HTR-8/SVneo (cell line): ENCODE measurements at regions not wholly inside any gene's neighbourhood (a gene's known extent, or its start where the extent isn't known, plus 50 kb on each side); places are given as distances from the start of the nearest gene placed in this dataset.
"Not testable (repeated sequence)": the region's sequence is repeated elsewhere in the genome, so short reads cannot be mapped to it uniquely, and the experiment has no call there.

Source experiments
- DNase-seq: peaks from one replicate; pipeline ENCODE4 v3.0.0; 2011; ENCODE audit warnings: low spot score, mixed read lengths; ENCODE audit not compliant: insufficient read length
- FAIRE-seq: peaks from 2 replicates; lab custom pipeline; 2011; peaks lifted over from hg19 to GRCh38; lab: Jason Lieb, UNC

DNA sequence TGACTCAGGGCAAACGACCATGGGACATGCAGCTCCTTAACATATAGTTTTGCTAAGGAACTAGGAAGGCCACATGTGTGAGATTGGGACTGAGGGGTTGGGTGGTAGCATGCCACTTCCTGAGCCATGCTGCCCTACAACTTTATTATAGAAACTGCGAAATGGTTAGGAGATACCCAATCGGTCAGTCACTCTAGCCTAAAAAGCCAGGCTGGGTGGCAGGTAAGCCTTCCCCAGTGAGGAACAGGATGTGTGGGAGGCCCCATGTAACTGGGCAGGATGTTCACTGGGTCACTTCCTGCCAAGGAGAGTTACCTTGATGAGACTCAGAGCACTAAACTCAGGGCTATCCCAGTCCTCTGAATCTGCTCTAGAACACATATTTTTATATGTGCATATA, 123.5 kb downstream of the MAP3K7 start:
- DNase-seq (no peak), FAIRE-seq (no peak)

- no peak for FAIRE-seq
- no peak for DNase-seq
Observed at GRCh38 chr6:90462102-90462501, 124.8 kb downstream of the MAP3K7 start.

- DNase-seq (no peak), FAIRE-seq (no peak)
Observed at GRCh38 chr6:90461383-90461782, 125.5 kb downstream of the MAP3K7 start.

- FAIRE-seq (no peak), DNase-seq (no peak)
Observed at GRCh38 chr6:90460051-90460450, 126.8 kb downstream of the MAP3K7 start.

- DNase-seq (no peak), FAIRE-seq (no peak)
Observed at GRCh38 chr6:90459225-90459758, 127.6 kb downstream of the MAP3K7 start.

DNA sequence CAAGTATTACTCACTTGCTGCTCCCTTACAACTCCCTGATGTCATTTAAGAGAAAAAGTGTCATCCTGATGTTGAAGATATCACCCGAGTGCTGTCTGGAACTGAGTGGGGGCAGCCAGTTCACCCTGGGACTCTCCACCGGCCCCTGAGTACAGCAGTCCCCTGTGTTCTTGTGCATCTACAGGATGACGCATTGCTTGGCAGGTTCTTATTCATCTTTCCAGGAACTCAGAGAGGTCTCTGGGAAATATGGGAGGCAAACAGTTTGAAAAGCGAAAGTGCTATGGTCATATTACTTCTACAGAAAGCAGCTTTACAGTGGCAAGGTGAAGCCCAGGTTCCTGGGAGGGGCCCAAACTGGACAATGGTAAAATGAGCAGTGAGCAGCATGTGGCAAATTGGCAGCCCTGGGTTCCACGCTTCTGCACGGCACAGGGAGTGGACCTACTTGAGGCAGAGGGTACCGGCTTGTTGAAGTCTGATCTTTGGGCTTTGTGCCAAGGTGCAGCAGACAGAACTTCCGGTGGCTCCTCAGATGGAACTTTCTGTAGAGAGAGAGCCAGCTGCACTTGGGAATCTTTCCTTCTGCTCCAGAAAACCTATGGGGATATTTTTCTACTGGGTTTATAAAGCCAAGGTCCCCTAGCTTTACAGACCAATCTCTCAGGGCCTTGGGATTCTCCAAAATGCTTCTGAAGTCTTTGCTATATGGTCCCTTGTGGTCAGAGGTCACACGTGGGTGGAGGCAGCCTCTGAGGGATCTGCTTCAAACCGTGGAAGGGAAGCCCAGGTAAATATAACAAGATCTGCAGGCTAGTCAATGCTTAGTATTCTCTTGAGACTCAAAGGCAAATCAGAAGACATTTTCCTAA, 128.3 kb downstream of the MAP3K7 start:
- FAIRE-seq (no peak), DNase-seq (no peak)

DNA sequence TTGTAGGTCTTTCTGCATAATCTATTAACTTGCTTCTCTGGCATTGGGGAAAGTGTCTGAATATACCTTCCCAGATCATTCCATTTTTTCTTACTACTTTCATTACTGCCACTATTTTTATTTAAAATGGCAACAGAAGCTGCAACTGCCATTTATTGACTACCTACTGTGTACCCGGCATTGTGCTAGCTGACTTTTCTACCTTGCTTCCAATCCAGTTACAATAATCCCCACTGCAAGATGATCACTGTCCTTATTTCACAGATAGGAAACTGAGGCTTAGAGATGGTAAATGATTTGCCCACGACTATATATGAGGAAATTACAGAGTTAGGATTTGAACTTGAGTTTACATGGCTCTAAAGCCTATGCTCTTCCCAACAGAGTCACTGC, 129.0 kb downstream of the MAP3K7 start:
- DNase-seq (no peak), FAIRE-seq (no peak)

DNA sequence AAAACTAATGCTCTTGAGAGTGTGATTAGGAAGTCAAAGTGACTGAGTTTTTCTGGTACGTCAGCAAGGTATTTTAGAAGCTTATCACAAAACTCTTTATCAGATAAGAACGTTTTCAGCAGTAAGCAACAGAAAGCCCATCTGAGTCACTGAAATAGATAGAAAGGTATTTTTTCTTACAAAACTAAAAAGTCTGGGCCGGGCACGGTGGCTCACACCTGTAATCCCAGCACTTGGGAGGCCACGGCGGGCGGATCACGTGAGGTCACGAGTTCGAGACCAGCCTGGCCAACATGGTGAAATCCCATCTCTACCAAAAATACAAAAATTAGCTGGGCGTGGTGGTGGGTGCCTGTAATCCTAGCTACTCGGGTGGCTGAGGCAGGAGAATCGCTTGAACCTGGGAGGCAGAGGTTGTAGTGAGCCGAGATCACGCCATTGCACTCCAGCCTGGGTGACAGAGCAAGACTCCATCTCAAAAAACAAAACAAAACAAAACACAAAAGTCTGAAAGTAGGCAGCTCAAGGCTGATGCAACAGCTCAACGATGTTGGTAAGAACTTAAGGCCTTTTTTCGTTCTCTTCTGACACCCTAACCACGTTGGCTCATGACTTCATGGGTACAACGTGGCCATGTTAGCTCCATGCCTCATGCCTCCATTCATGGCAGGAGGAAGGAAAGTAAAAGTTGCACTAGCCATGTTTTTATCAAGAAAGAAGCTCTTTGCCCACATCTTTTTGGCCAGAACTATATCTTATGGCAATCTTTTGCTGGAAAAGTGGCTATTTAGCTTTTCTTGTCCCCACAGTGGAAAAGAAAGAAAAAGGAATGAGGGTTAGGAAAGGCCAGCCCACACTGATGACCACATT, 129.6 kb downstream of the MAP3K7 start:
- DNase-seq, FAIRE-seq: not testable (repeated sequence)

- no peak for DNase-seq
- no peak for FAIRE-seq
Observed at GRCh38 chr6:90456001-90456400, 130.9 kb downstream of the MAP3K7 start.

- DNase-seq: no peak
- no peak for FAIRE-seq
Observed at GRCh38 chr6:90454836-90455427, 131.9 kb downstream of the MAP3K7 start.

GRCh38 chr6:90450268-90450953, 136.5 kb downstream of the MAP3K7 start:
- DNase-seq (no peak), FAIRE-seq (no peak)

- DNase-seq (no peak), FAIRE-seq (no peak)
Observed at GRCh38 chr6:90449311-90449710, 137.6 kb downstream of the MAP3K7 start.

- DNase-seq: no peak
- no peak for FAIRE-seq
Observed at GRCh38 chr6:90448836-90449235, 138.0 kb downstream of the MAP3K7 start.

DNA sequence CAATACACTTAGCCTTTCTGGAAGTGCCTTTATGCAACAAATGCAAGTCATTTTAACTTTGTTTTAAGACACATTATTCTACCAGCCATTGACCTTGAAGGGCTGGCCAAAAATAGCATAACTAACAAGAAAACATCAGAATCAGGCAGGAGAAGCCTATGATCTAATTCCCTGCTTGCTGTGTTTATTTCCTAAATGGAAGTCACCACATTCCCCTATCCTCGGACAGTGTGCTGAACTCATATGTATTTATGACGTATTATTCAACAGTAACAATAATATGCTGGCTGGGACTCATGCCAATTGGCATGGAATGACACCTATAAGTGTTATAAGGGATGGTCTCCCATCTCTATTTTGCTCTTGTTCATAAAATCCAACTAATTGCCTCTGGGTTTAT, 140.7 kb downstream of the MAP3K7 start:
- DNase-seq (no peak), FAIRE-seq (no peak)

GRCh38 chr6:90445533-90446108, 141.3 kb downstream of the MAP3K7 start:
- no peak for DNase-seq
- FAIRE-seq: no peak

DNA sequence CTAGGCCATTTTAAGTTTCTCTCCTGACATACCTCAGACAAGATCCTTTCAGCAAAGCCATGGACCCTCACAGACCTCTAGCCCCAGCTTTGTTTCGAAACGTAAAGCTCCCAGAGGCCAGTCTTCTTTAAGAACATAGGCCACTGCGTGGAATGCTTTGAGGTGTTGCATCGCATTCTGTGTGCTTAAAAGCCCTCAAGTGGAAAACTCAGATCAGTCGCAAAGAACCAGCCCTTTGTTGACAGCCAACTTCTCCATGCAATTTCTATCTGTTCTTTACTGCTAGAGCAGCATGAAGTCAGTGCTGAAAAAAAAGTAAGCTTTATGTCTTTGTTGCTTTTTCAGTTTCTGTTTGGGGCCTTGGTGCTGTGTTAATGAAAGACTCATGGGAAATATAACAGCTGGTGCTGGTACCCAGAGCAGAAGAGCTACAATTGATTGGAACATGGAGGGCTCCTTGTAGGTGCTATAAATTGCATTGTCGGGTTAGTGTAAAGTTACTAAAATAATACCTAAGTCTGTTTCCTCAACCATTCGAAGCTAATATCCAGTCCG, 142.6 kb downstream of the MAP3K7 start:
- FAIRE-seq (no peak), DNase-seq (no peak)

DNA sequence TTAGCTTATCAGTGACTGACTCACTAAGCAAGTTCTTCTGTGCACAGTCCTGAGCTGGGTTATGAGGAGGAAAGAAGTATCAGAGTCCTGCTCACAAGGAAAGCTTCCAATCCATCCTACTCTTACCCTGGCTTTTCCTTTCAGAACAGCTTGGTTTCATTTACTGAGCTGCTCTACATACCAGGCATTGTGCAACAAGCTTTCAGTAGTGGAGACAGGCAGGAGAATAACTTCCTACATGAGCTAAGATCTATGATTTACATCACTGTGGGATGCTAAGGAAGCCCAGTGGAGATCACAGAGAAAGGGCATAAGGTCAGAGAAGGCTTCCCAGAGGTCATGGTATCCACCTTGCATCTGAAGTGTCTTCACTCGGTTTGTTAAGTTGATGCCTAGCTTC, 144.5 kb downstream of the MAP3K7 start:
- no peak for DNase-seq

DNA sequence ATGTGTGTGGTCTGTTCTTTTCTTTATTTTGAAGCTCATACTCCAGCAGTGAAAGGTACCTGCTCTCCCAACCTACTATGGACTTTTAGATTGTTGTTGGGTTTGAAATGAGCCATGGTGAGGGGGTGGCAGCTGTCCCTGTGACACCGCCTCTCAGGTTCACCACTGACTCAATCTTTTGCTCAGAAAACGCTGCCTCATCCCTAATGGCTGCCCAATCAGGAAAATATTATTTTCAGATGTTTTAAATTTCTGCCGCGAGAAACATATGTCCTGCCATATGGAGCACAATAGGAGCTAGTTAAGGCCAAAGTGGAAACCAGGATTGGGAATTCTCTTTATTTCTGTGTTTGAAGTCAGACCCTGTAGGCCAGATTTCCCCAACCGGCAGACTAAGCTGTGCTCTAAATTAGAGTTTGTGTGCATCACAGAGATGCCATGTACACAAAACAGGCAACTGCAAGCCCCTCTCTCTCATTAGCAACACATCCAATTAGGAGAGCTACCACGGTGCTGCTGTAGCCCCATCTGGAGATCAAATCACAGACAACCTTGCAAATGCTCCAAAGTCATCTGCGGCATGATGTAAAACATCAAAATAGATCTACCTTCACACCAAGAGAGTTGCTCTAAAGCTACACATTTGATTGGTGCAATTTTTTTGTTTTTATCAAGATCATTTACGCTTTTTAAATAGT, 144.1 kb upstream of the BACH2 start:
- FAIRE-seq (no peak), DNase-seq (no peak)

More for the DNA sequence above, 144.5 kb downstream of the MAP3K7 start:
- no peak for FAIRE-seq

- no peak for DNase-seq
- no peak for FAIRE-seq
Observed at GRCh38 chr6:90439586-90439985, 142.9 kb upstream of the BACH2 start.
